Right cardiac atrium (tissue), 5 donors: ENCODE measurements at regions not wholly inside any gene's neighbourhood (a gene's known extent, or its start where the extent isn't known, plus 50 kb on each side); places are given as distances from the start of the nearest gene placed in this dataset.
A peak's percentile ranks its signal among the peaks of the same experiment; 100 is the strongest.
"Not testable (repeated sequence)": the region's sequence is repeated elsewhere in the genome, so short reads cannot be mapped to it uniquely, and the experiment has no call there.

Source experiments
- ATAC-seq, 2 donors: fragments of 200-7000 bp; cut with Tn5 transposase; one replicate each; pipeline versions ENCODE4 v1.8.0 to v1.9.1; 2020; ENCODE audit warnings: moderate library complexity in 2 of 2, mild to moderate bottlenecking in 1 of 2
- DNase-seq, 3 donors: peaks; one replicate each; pipeline ENCODE4 v3.0.0-alpha.2; 2020
- H3K27ac ChIP-seq: one replicate; pipeline ENCODE4 v1.5.1; 2013; ENCODE audit warnings: mild to moderate bottlenecking, low read length, control low read depth, moderate library complexity
- H3K27me3 ChIP-seq: one replicate; pipeline ENCODE4 v1.6.1; 2013; ENCODE audit not compliant: control insufficient read depth, insufficient read depth
- H3K4me1 ChIP-seq: one replicate; pipeline ENCODE4 v1.6.1; 2013; ENCODE audit warnings: low read length; ENCODE audit not compliant: control insufficient read depth, insufficient read depth
- H3K4me3 ChIP-seq: one replicate; pipeline ENCODE4 v1.5.1; 2013; ENCODE audit warnings: low read length, control low read depth
- H3K9me3 ChIP-seq: one replicate; pipeline ENCODE4 v1.6.1; 2013; ENCODE audit warnings: low read length; ENCODE audit not compliant: control insufficient read depth
- WGBS: extraction: QIAGEN DNeasy Blood & Tissue Kit; methylation state at CpG from one replicate; pipeline ENCODE4 v1.1.7; 2013; 5-methylcytosine and 5-hydroxymethylcytosine counted together
- intact Hi-C, 4 donors: fragments of 100-400 bp; cut with DNase I; formaldehyde crosslinking; loops; one replicate each; pipeline versions ENCODE4 v1.11.0 to v1.14.0; 2022 to 2023
- donor health status: healthy with polysubstance abuse.
- donor health status: DM: no; HTN: yes; CAD: no.
- donor health status: DM: no; HTN: no; CAD: no.
- donor health status: DM: no; HTN: yes; CAD: no; lungs with severe emphysema.
- donor health status: DM: yes; HTN: yes; CAD: no.

GRCh38 chr21:20451046-20451445, 547.2 kb upstream of the NCAM2 start:
- no peak for DNase-seq
- Histone ChIP-seq H3K27me3 (no peaks in the 10 kb centered on the region), H3K4me3 (no peak overlapping the region), H3K27ac (no peak overlapping the region), H3K4me1 (no peaks in the 10 kb centered on the region), H3K9me3 (no peaks in the 10 kb centered on the region)
- intact Hi-C loops, result no loop called here
- no peak for ATAC-seq
- 69% methylated on average over 2 of the region's 2 CpGs for WGBS

GRCh38 chr21:20452935-20453334, 545.3 kb upstream of the NCAM2 start:
- Histone ChIP-seq H3K9me3 (no peaks in the 10 kb centered on the region), H3K4me3 (no peak overlapping the region), H3K27ac (no peak overlapping the region), H3K27me3 (no peaks in the 10 kb centered on the region), H3K4me1 (no peaks in the 10 kb centered on the region)
- WGBS, result 70% methylated on average over 4 of the region's 4 CpGs
- DNase-seq, result no peak
- no peak for ATAC-seq
- intact Hi-C loops, result no loop called here

GRCh38 chr21:20459838-20460237, 538.4 kb upstream of the NCAM2 start:
- intact Hi-C loops, result no loop called here
- no peaks in the 10 kb centered on the region for H3K9me3 ChIP-seq
- H3K27me3 ChIP-seq, result no peaks in the 10 kb centered on the region
- no peak for DNase-seq
- ATAC-seq, result no peak
- WGBS, result 89% methylated on average over 4 of the region's 4 CpGs
- H3K4me3 ChIP-seq, result no peak overlapping the region
- no peaks in the 10 kb centered on the region for H3K4me1 ChIP-seq
- H3K27ac ChIP-seq, result no peak overlapping the region

GRCh38 chr21:20463362-20463761, 534.8 kb upstream of the NCAM2 start:
- H3K27me3 ChIP-seq, result no peaks in the 10 kb centered on the region
- H3K4me1 ChIP-seq, result no peaks in the 10 kb centered on the region
- DNase-seq (no peak), ATAC-seq (no peak)
- H3K4me3 ChIP-seq, result no peak overlapping the region
- H3K27ac ChIP-seq, result no peak overlapping the region
- intact Hi-C loops, result no loop called here
- H3K9me3 ChIP-seq, result no peaks in the 10 kb centered on the region

GRCh38 chr21:20469361-20469760, 528.8 kb upstream of the NCAM2 start:
- WGBS, result 65% methylated on average over 4 of the region's 4 CpGs
- intact Hi-C loops, result no loop called here
- no peak for DNase-seq

GRCh38 chr21:20486303-20486702, 511.9 kb upstream of the NCAM2 start:
- H3K9me3 ChIP-seq, result no peaks in the 10 kb centered on the region
- no peak overlapping the region for H3K27ac ChIP-seq
- no peaks in the 10 kb centered on the region for H3K4me1 ChIP-seq
- ATAC-seq (no peak), DNase-seq (no peak)
- intact Hi-C loops, result no loop called here
- H3K27me3 ChIP-seq, result no peaks in the 10 kb centered on the region
- H3K4me3 ChIP-seq, result no peak overlapping the region

More at GRCh38 chr21:20469361-20469760, 528.8 kb upstream of the NCAM2 start:
- Histone ChIP-seq H3K27ac (no peak overlapping the region), H3K9me3 (no peaks in the 10 kb centered on the region), H3K4me3 (no peak overlapping the region), H3K4me1 (no peaks in the 10 kb centered on the region), H3K27me3 (no peaks in the 10 kb centered on the region)
- ATAC-seq, result no peak

- intact Hi-C loops, H3K4me3 ChIP-seq: not testable (repeated sequence)
- WGBS, result 59% methylated on average over 3 of the region's 3 CpGs
Observed at GRCh38 chr21:20502915-20503314, 495.3 kb upstream of the NCAM2 start.

GRCh38 chr21:20507783-20508182, 490.4 kb upstream of the NCAM2 start:
- DNase-seq (no peak), ATAC-seq (peak in 1 of 2 donors; percentile 40)
- H3K27me3 ChIP-seq, result no peaks in the 10 kb centered on the region
- H3K27ac ChIP-seq, result no peak overlapping the region
- no peaks in the 10 kb centered on the region for H3K4me1 ChIP-seq
- H3K9me3 ChIP-seq, result no peaks in the 10 kb centered on the region
- H3K4me3 ChIP-seq, result no peak overlapping the region
- WGBS, result 78% methylated on average over 5 of the region's 5 CpGs
- intact Hi-C loops, result no loop called here

More at GRCh38 chr21:20502915-20503314, 495.3 kb upstream of the NCAM2 start:
- not testable (repeated sequence) for H3K27me3 ChIP-seq, ATAC-seq, H3K9me3 ChIP-seq, H3K4me1 ChIP-seq, H3K27ac ChIP-seq, DNase-seq

GRCh38 chr21:20511216-20511880, 486.9 kb upstream of the NCAM2 start:
- Histone ChIP-seq H3K27me3 (no peaks in the 10 kb centered on the region), H3K27ac (no peak overlapping the region), H3K9me3 (no peaks in the 10 kb centered on the region), H3K4me1 (no peaks in the 10 kb centered on the region), H3K4me3 (no peak overlapping the region)
- 53% methylated on average over 4 of the region's 4 CpGs for WGBS
- no peak for DNase-seq
- intact Hi-C loops, result no loop called here
- ATAC-seq, result no peak

- no peaks in the 10 kb centered on the region for H3K27me3 ChIP-seq
- H3K9me3 ChIP-seq, result no peaks in the 10 kb centered on the region
- ATAC-seq, result no peak
- no peak overlapping the region for H3K27ac ChIP-seq
- H3K4me3 ChIP-seq, result no peak overlapping the region
- no peaks in the 10 kb centered on the region for H3K4me1 ChIP-seq
- intact Hi-C loops, result no loop called here
- peak in 1 of 3 donors; percentile 23 for DNase-seq
- 65% methylated on average over 3 of the region's 3 CpGs for WGBS
Observed at GRCh38 chr21:20515446-20515845, 482.8 kb upstream of the NCAM2 start.

GRCh38 chr21:20519076-20519475, 479.1 kb upstream of the NCAM2 start:
- no peaks in the 10 kb centered on the region for H3K9me3 ChIP-seq
- WGBS, result 69% methylated on average over 3 of the region's 3 CpGs
- ATAC-seq (no peak), DNase-seq (no peak)
- H3K4me3 ChIP-seq, result no peak overlapping the region
- no peaks in the 10 kb centered on the region for H3K4me1 ChIP-seq
- intact Hi-C loops, result no loop called here
- no peak overlapping the region for H3K27ac ChIP-seq
- H3K27me3 ChIP-seq, result no peaks in the 10 kb centered on the region

- Histone ChIP-seq H3K27ac (no peak overlapping the region), H3K9me3 (no peaks in the 10 kb centered on the region), H3K4me3 (no peak overlapping the region), H3K27me3 (no peaks in the 10 kb centered on the region), H3K4me1 (no peaks in the 10 kb centered on the region)
- 71% methylated on average over 1 of the region's 1 CpG for WGBS
- intact Hi-C loops, result no loop called here
- DNase-seq (no peak), ATAC-seq (no peak)
Observed at GRCh38 chr21:20522611-20523010, 475.6 kb upstream of the NCAM2 start.
